ENCODE measurements at regions not wholly inside any gene's neighbourhood (a gene's known extent, or its start where the extent isn't known, plus 50 kb on each side); places are given as distances from the start of the nearest gene placed in this dataset.

GRCh38 chr11:28713850-28714249, 605.7 kb downstream of the METTL15 start:
- TF ChIP-seq CTCF (IDR thresholded peaks at IDR 0.05; ENCODE audit: insufficient read depth, missing control alignments), result no peak
- DNase-seq (ENCODE audit: insufficient read length, low spot score), result no peak
- no peak for FAIRE-seq

- FAIRE-seq, result no peak
- DNase-seq (ENCODE audit: insufficient read length, low spot score), result no peak
- TF ChIP-seq CTCF (IDR thresholded peaks at IDR 0.05; ENCODE audit: insufficient read depth, missing control alignments), result no peak
Observed at GRCh38 chr11:28708075-28708474, 599.9 kb downstream of the METTL15 start.

- no peak for TF ChIP-seq CTCF (IDR thresholded peaks at IDR 0.05; ENCODE audit: insufficient read depth, missing control alignments)
- DNase-seq (ENCODE audit: insufficient read length, low spot score) (no peak), FAIRE-seq (no peak)
Observed at GRCh38 chr11:28704801-28705200, 596.6 kb downstream of the METTL15 start.

- FAIRE-seq (no peak), DNase-seq (ENCODE audit: insufficient read length, low spot score) (no peak)
- no peak for TF ChIP-seq CTCF (IDR thresholded peaks at IDR 0.05; ENCODE audit: insufficient read depth, missing control alignments)
Observed at GRCh38 chr11:28703371-28703770, 595.2 kb downstream of the METTL15 start.

- TF ChIP-seq CTCF (IDR thresholded peaks at IDR 0.05; ENCODE audit: insufficient read depth, missing control alignments), result no peak
- FAIRE-seq, result no peak
- no peak for DNase-seq (ENCODE audit: insufficient read length, low spot score)
Observed at GRCh38 chr11:28702871-28703270, 594.7 kb downstream of the METTL15 start.

- TF ChIP-seq CTCF (IDR thresholded peaks at IDR 0.05; ENCODE audit: insufficient read depth, missing control alignments), result no peak
- no peak for FAIRE-seq
Observed at GRCh38 chr11:28702450-28702790, 594.2 kb downstream of the METTL15 start.

GRCh38 chr11:28701760-28702449, 593.7 kb downstream of the METTL15 start:
- no peak for TF ChIP-seq CTCF (IDR thresholded peaks at IDR 0.05; ENCODE audit: insufficient read depth, missing control alignments)
- DNase-seq (ENCODE audit: insufficient read length, low spot score) (no peak), FAIRE-seq (no peak)

More at GRCh38 chr11:28702450-28702790, 594.2 kb downstream of the METTL15 start:
- DNase-seq (ENCODE audit: insufficient read length, low spot score), result no peak

Measured in D721Med (cell line).